SKM-1 treated with dmso at 0.1 percent for 144 hours (cell line): ENCODE measurements at regions not wholly inside any gene's neighbourhood (a gene's known extent, or its start where the extent isn't known, plus 50 kb on each side); places are given as distances from the start of the nearest gene placed in this dataset.

Experiments used
- DNase-seq: peaks from one replicate; lab custom pipeline; 2025; ENCODE audit not compliant: unreplicated experiment; lab: John Stamatoyannopoulos, UW

- no peak for DNase-seq
Measured at GRCh38 chr3:63199606-63200005, 78.5 kb upstream of the SYNPR start.

GRCh38 chr3:63202529-63202928 lies 75.6 kb upstream of the SYNPR start:
- no peak for DNase-seq

GRCh38 chr3:63207066-63207590 lies 71.0 kb upstream of the SYNPR start:
- DNase-seq, result no peak

GRCh38 chr3:63228087-63228486 lies 50.0 kb upstream of the SYNPR start:
- DNase-seq, result no peak
